IPS DF 6.9 (cell line): ENCODE measurements at regions not wholly inside any gene's neighbourhood (a gene's known extent, or its start where the extent isn't known, plus 50 kb on each side); places are given as distances from the start of the nearest gene placed in this dataset.

ENCODE experiments used
- DNase-seq: peaks from one replicate; pipeline ENCODE4 v3.0.0-alpha.2; 2013; ENCODE audit warnings: low read depth, low spot score
- H3K27ac ChIP-seq: one replicate; pipeline ENCODE4 v1.5.1; 2013; ENCODE audit warnings: low read length, control low read depth
- H3K27me3 ChIP-seq: 2 replicates; pipeline ENCODE4 v1.6.1; 2013; ENCODE audit warnings: mild to moderate bottlenecking, low read length; ENCODE audit not compliant: control insufficient read depth, insufficient read depth
- H3K36me3 ChIP-seq: 2 replicates; pipeline ENCODE4 v1.6.1; 2013; ENCODE audit warnings: low read length; ENCODE audit not compliant: control insufficient read depth, insufficient read depth
- H3K4me1 ChIP-seq: 2 replicates; pipeline ENCODE4 v1.6.1; 2013; ENCODE audit warnings: low read length; ENCODE audit not compliant: control insufficient read depth, insufficient read depth
- H3K4me3 ChIP-seq: 2 replicates; pipeline ENCODE4 v1.5.1; 2013; ENCODE audit warnings: mild to moderate bottlenecking, low read length
- H3K9me3 ChIP-seq: 2 replicates; pipeline ENCODE4 v1.6.1; 2013; ENCODE audit warnings: low read length, inconsistent platforms; ENCODE audit not compliant: control insufficient read depth, insufficient read depth
- WGBS: extraction: QIAGEN DNeasy Blood & Tissue Kit; methylation state at CpG from one replicate; pipeline ENCODE4 v1.1.7; 2013; ENCODE audit warnings: mixed read lengths, missing lambda C conversion rate; ENCODE audit not compliant: insufficient read length, insufficient coverage; 5-methylcytosine and 5-hydroxymethylcytosine counted together

GRCh38 chr5:84618262-84618661, 233.6 kb upstream of the EDIL3 start:
- H3K9me3 ChIP-seq, result no peaks in the 10 kb centered on the region
- DNase-seq, result no peak

GRCh38 chr5:84614906-84615305, 230.2 kb upstream of the EDIL3 start:
- H3K4me3 ChIP-seq, result no peak overlapping the region

More at GRCh38 chr5:84618262-84618661, 233.6 kb upstream of the EDIL3 start:
- Histone ChIP-seq H3K4me1 (no peaks in the 10 kb centered on the region), H3K36me3 (no peaks in the 10 kb centered on the region), H3K4me3 (no peak overlapping the region), H3K27ac (no peak overlapping the region), H3K27me3 (no peaks in the 10 kb centered on the region)
- no CpG with 5 or more reads among the region's 1 CpG for WGBS

GRCh38 chr5:84606784-84607183, 222.1 kb upstream of the EDIL3 start:
- WGBS, result no CpG with 5 or more reads among the region's 5 CpGs
- H3K27ac ChIP-seq, result no peak overlapping the region
- H3K4me3 ChIP-seq, result no peak overlapping the region
- no peaks in the 10 kb centered on the region for H3K36me3 ChIP-seq
- no peaks in the 10 kb centered on the region for H3K9me3 ChIP-seq
- no peaks in the 10 kb centered on the region for H3K27me3 ChIP-seq
- DNase-seq, result no peak
- H3K4me1 ChIP-seq, result peaks cover 2% of the 10 kb centered on the region; the same call in 1 of the 2 replicates

More at GRCh38 chr5:84614906-84615305, 230.2 kb upstream of the EDIL3 start:
- H3K27me3 ChIP-seq, result no peaks in the 10 kb centered on the region
- H3K4me1 ChIP-seq, result no peaks in the 10 kb centered on the region
- H3K36me3 ChIP-seq, result no peaks in the 10 kb centered on the region
- DNase-seq, result no peak
- no peaks in the 10 kb centered on the region for H3K9me3 ChIP-seq
- WGBS, result no CpG with 5 or more reads among the region's 3 CpGs
- H3K27ac ChIP-seq, result no peak overlapping the region

- peaks cover 3% of the 10 kb centered on the region; the same call in 1 of the 2 replicates for H3K4me1 ChIP-seq
- no peak for DNase-seq
- WGBS, result no CpG with 5 or more reads among the region's 3 CpGs
- H3K27ac ChIP-seq, result no peak overlapping the region
- H3K4me3 ChIP-seq, result no peak overlapping the region
- no peaks in the 10 kb centered on the region for H3K36me3 ChIP-seq
- H3K27me3 ChIP-seq, result no peaks in the 10 kb centered on the region
- H3K9me3 ChIP-seq, result no peaks in the 10 kb centered on the region
Measured at GRCh38 chr5:84605241-84605640, 220.6 kb upstream of the EDIL3 start.

GRCh38 chr5:84603568-84604185, 219.0 kb upstream of the EDIL3 start:
- no CpG with 5 or more reads among the region's 3 CpGs for WGBS
- DNase-seq, result no peak
- H3K9me3 ChIP-seq, result no peaks in the 10 kb centered on the region
- H3K27me3 ChIP-seq, result no peaks in the 10 kb centered on the region
- no peaks in the 10 kb centered on the region for H3K36me3 ChIP-seq
- no peak overlapping the region for H3K4me3 ChIP-seq
- peaks cover 3% of the 10 kb centered on the region; the same call in 1 of the 2 replicates for H3K4me1 ChIP-seq
- H3K27ac ChIP-seq, result no peak overlapping the region

- no peak for DNase-seq
- Histone ChIP-seq H3K27me3 (no peaks in the 10 kb centered on the region), H3K4me1 (peaks cover 1% of the 10 kb centered on the region; the same call in 1 of the 2 replicates), H3K9me3 (no peaks in the 10 kb centered on the region), H3K27ac (no peak overlapping the region), H3K4me3 (no peak overlapping the region), H3K36me3 (no peaks in the 10 kb centered on the region)
- WGBS, result no CpG with 5 or more reads among the region's 1 CpG
Measured at GRCh38 chr5:84602371-84602771, 217.7 kb upstream of the EDIL3 start.

GRCh38 chr5:84599964-84600363, 215.3 kb upstream of the EDIL3 start:
- H3K4me1 ChIP-seq, result peaks cover 1% of the 10 kb centered on the region; the same call in 1 of the 2 replicates
- no peak for DNase-seq
- no peak overlapping the region for H3K4me3 ChIP-seq
- no peak overlapping the region for H3K27ac ChIP-seq
- H3K27me3 ChIP-seq, result no peaks in the 10 kb centered on the region
- H3K36me3 ChIP-seq, result no peaks in the 10 kb centered on the region
- H3K9me3 ChIP-seq, result no peaks in the 10 kb centered on the region
- WGBS, result no CpG with 5 or more reads among the region's 3 CpGs

GRCh38 chr5:84597904-84598303, 213.2 kb upstream of the EDIL3 start:
- no peak overlapping the region for H3K27ac ChIP-seq
- no peak overlapping the region for H3K4me3 ChIP-seq
- DNase-seq, result peak; percentile 52
- no CpG with 5 or more reads among the region's 2 CpGs for WGBS
- no peaks in the 10 kb centered on the region for H3K9me3 ChIP-seq
- no peaks in the 10 kb centered on the region for H3K27me3 ChIP-seq
- peaks cover 1% of the 10 kb centered on the region; the same call in 1 of the 2 replicates for H3K4me1 ChIP-seq
- H3K36me3 ChIP-seq, result no peaks in the 10 kb centered on the region

- Histone ChIP-seq H3K9me3 (no peaks in the 10 kb centered on the region), H3K4me1 (no peaks in the 10 kb centered on the region), H3K27me3 (no peaks in the 10 kb centered on the region), H3K27ac (no peak overlapping the region), H3K36me3 (no peaks in the 10 kb centered on the region), H3K4me3 (no peak overlapping the region)
- no CpG with 5 or more reads among the region's 3 CpGs for WGBS
- no peak for DNase-seq
Measured at GRCh38 chr5:84590629-84591028, 205.9 kb upstream of the EDIL3 start.

GRCh38 chr5:84589926-84590325, 205.2 kb upstream of the EDIL3 start:
- no peaks in the 10 kb centered on the region for H3K9me3 ChIP-seq
- no CpG with 5 or more reads among the region's 1 CpG for WGBS
- no peaks in the 10 kb centered on the region for H3K4me1 ChIP-seq
- no peak overlapping the region for H3K4me3 ChIP-seq
- H3K27ac ChIP-seq, result no peak overlapping the region
- H3K36me3 ChIP-seq, result no peaks in the 10 kb centered on the region
- no peaks in the 10 kb centered on the region for H3K27me3 ChIP-seq
- DNase-seq, result no peak

- H3K4me1 ChIP-seq, result no peaks in the 10 kb centered on the region
- DNase-seq, result no peak
- no peak overlapping the region for H3K4me3 ChIP-seq
- WGBS, result no CpG with 5 or more reads among the region's 5 CpGs
- H3K27ac ChIP-seq, result no peak overlapping the region
- H3K27me3 ChIP-seq, result no peaks in the 10 kb centered on the region
- no peaks in the 10 kb centered on the region for H3K9me3 ChIP-seq
- H3K36me3 ChIP-seq, result no peaks in the 10 kb centered on the region
Measured at GRCh38 chr5:84585218-84585617, 200.5 kb upstream of the EDIL3 start.
